ENCODE measurements at regions not wholly inside any gene's neighbourhood (a gene's known extent, or its start where the extent isn't known, plus 50 kb on each side); places are given as distances from the start of the nearest gene placed in this dataset.

DNA sequence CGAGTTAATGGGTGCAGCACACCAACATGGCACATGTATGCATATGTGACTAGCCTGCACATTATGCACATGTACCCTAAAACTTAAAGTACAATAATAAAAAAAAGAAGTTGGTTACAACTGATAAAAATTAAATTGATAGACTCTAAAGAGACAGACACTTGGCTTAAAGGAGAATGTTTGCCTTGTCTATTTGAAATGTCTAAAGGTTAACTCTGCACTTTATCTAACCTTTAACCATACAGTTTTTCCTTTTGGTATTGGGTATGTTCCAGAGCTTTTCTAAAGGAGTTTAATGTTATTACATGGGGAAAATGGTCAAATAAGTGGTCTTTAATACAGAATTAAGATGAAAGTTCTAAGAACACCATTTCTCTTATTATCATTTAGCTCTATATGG lies 145.1 kb upstream of the HCCS start:
- Histone ChIP-seq H3K79me2 (ENCODE audit: low read length) (no peaks in the 10 kb centered on the region), H3K4me2 (ENCODE audit: low read depth, low read length) (no peak overlapping the region), H3K4me3 (ENCODE audit: low read length) (no peak overlapping the region), H4K20me1 (ENCODE audit: insufficient read depth, low read length) (no peaks in the 10 kb centered on the region), H3K27ac (ENCODE audit: low read length) (no peak overlapping the region), H3K27me3 (replicated peaks; ENCODE audit: insufficient read depth, low read length) (no peaks in the 10 kb centered on the region), H3F3A (ENCODE audit: insufficient read depth, low read length) (no peaks in the 10 kb centered on the region), H3K9me3 (replicated peaks; ENCODE audit: insufficient read depth, low read length) (no peaks in the 10 kb centered on the region), H3K36me3 (replicated peaks; ENCODE audit: insufficient read depth, low read length) (no peaks in the 10 kb centered on the region), H3K9ac (ENCODE audit: low read length) (no peak overlapping the region), H3K4me1 (ENCODE audit: low read length) (no peaks in the 10 kb centered on the region), H2AFZ (ENCODE audit: low read length) (no peak overlapping the region), H3K9me2 (replicated peaks; ENCODE audit: insufficient read depth, low read length) (no peaks in the 10 kb centered on the region)
- DNase-seq = no peak
- TF ChIP-seq, protein P1, sequence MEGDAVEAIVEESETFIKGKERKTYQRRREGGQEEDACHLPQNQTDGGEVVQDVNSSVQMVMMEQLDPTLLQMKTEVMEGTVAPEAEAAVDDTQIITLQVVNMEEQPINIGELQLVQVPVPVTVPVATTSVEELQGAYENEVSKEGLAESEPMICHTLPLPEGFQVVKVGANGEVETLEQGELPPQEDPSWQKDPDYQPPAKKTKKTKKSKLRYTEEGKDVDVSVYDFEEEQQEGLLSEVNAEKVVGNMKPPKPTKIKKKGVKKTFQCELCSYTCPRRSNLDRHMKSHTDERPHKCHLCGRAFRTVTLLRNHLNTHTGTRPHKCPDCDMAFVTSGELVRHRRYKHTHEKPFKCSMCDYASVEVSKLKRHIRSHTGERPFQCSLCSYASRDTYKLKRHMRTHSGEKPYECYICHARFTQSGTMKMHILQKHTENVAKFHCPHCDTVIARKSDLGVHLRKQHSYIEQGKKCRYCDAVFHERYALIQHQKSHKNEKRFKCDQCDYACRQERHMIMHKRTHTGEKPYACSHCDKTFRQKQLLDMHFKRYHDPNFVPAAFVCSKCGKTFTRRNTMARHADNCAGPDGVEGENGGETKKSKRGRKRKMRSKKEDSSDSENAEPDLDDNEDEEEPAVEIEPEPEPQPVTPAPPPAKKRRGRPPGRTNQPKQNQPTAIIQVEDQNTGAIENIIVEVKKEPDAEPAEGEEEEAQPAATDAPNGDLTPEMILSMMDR (IDR thresholded peaks at IDR 0.05; ENCODE audit: low read length) = no peak
- no peak for TF ChIP-seq EZH2phosphoT487 (IDR thresholded peaks at IDR 0.05; ENCODE audit: low read length)
- TF ChIP-seq EZH2 (optimal IDR thresholded peaks at IDR 0.05; ENCODE audit: low read depth, low read length) = no peak

- Histone ChIP-seq H2AFZ (ENCODE audit: low read length) (no peak overlapping the region), H3F3A (ENCODE audit: insufficient read depth, low read length) (no peaks in the 10 kb centered on the region), H3K9ac (ENCODE audit: low read length) (no peak overlapping the region), H3K36me3 (replicated peaks; ENCODE audit: insufficient read depth, low read length) (no peaks in the 10 kb centered on the region), H3K4me2 (ENCODE audit: low read depth, low read length) (no peak overlapping the region), H3K4me1 (ENCODE audit: low read length) (no peaks in the 10 kb centered on the region), H3K9me3 (replicated peaks; ENCODE audit: insufficient read depth, low read length) (no peaks in the 10 kb centered on the region), H3K79me2 (ENCODE audit: low read length) (no peaks in the 10 kb centered on the region), H3K9me2 (replicated peaks; ENCODE audit: insufficient read depth, low read length) (no peaks in the 10 kb centered on the region), H3K27me3 (replicated peaks; ENCODE audit: insufficient read depth, low read length) (no peaks in the 10 kb centered on the region), H4K20me1 (ENCODE audit: insufficient read depth, low read length) (no peaks in the 10 kb centered on the region), H3K4me3 (ENCODE audit: low read length) (no peak overlapping the region), H3K27ac (ENCODE audit: low read length) (no peak overlapping the region)
- DNase-seq = no peak
- TF ChIP-seq EZH2phosphoT487 (IDR thresholded peaks at IDR 0.05; ENCODE audit: low read length) (no peak), EZH2 (optimal IDR thresholded peaks at IDR 0.05; ENCODE audit: low read depth, low read length) (no peak)
- TF ChIP-seq, protein P1 (IDR thresholded peaks at IDR 0.05; ENCODE audit: low read length) = no peak
Observed at GRCh38 chrX:10971176-10971575, 140.0 kb upstream of the HCCS start.

DNA sequence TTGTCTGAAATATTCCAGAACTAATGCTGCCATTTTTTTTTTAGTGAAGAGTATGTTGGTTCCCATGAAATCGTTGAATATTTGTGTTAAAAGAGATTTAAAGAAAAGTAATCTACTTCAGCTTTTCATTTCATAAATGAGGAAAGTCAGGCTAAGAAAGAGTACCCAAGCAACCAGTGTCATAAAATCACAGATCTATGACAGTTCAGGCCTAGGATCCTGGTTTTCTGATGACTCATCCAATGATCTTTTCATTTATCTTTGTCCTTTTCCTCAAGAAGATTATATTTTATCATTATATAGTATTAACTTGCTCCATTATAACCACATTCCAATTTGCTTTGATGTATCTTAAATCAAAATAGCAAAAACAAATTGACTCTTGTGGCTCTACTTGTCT lies 139.4 kb upstream of the HCCS start:
- Histone ChIP-seq H3K9me3 (replicated peaks; ENCODE audit: insufficient read depth, low read length) (no peaks in the 10 kb centered on the region), H3K27me3 (replicated peaks; ENCODE audit: insufficient read depth, low read length) (no peaks in the 10 kb centered on the region), H4K20me1 (ENCODE audit: insufficient read depth, low read length) (no peaks in the 10 kb centered on the region), H3K4me2 (ENCODE audit: low read depth, low read length) (no peak overlapping the region), H3K4me1 (ENCODE audit: low read length) (no peaks in the 10 kb centered on the region), H3K36me3 (replicated peaks; ENCODE audit: insufficient read depth, low read length) (no peaks in the 10 kb centered on the region), H3K9me2 (replicated peaks; ENCODE audit: insufficient read depth, low read length) (no peaks in the 10 kb centered on the region), H2AFZ (ENCODE audit: low read length) (no peak overlapping the region), H3K4me3 (ENCODE audit: low read length) (no peak overlapping the region), H3K9ac (ENCODE audit: low read length) (no peak overlapping the region), H3F3A (ENCODE audit: insufficient read depth, low read length) (no peaks in the 10 kb centered on the region), H3K27ac (ENCODE audit: low read length) (no peak overlapping the region), H3K79me2 (ENCODE audit: low read length) (no peaks in the 10 kb centered on the region)
- DNase-seq = no peak
- no peak for TF ChIP-seq EZH2 (optimal IDR thresholded peaks at IDR 0.05; ENCODE audit: low read depth, low read length)
- TF ChIP-seq, protein P1 (IDR thresholded peaks at IDR 0.05; ENCODE audit: low read length) = no peak
